B cell (primary cell): ENCODE measurements at regions not wholly inside any gene's neighbourhood (a gene's known extent, or its start where the extent isn't known, plus 50 kb on each side); places are given as distances from the start of the nearest gene placed in this dataset.

ENCODE experiments used
- CTCF ChIP-seq: fragments of 200-600 bp; IDR thresholded peaks from one replicate; pipeline ENCODE4 v1.8.0; 2022; ENCODE audit warnings: antibody characterized with exemption, mild to moderate bottlenecking
- EZH2 ChIP-seq: IDR thresholded peaks from 2 replicates; pipeline ENCODE4 v1.6.1; 2012; ENCODE audit warnings: borderline replicate concordance, low read depth, mild to moderate bottlenecking, moderate library complexity, low read length; ENCODE audit not compliant: insufficient read depth, poor library complexity, severe bottlenecking

DNA sequence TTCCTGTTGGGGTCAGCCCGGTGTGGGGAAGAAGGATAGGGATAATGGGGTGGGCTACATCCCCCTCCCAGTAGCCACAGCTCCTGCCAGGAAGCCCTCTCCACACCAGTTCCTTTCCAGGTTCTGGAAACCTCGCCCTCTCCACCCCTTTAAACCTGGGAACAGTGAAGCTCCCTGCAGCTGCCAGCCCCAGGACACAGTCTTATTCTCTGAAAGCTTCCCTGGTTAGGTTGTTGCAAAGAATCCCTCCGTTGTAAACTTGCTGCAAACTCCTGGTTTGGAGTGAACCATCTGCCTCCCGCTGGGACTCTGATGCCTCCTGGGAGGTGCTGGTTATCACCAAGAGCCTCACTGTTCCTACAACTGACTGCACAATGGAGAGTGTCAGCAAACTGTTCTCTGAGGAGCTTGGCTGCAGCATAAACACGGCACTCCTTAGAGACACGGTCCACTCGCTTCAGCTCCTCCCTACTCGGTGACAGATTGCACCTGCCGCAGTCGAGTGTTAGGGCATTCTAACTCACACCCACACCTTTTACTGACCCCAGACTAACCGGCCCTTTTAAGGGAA, 261.8 kb upstream of the RAB6C start:
- TF ChIP-seq CTCF, result no peak
- TF ChIP-seq EZH2, result no peak
